Thoracic aorta (tissue), 2 donors: ENCODE measurements at regions not wholly inside any gene's neighbourhood (a gene's known extent, or its start where the extent isn't known, plus 50 kb on each side); places are given as distances from the start of the nearest gene placed in this dataset.

Experiments used
- ATAC-seq: fragments of 150-250 bp; one replicate; pipeline ENCODE4 v1.8.0; 2017; ENCODE audit warnings: low read depth; ENCODE audit not compliant: insufficient number of reproducible peaks, low FRiP score
- DNase-seq: peaks from one replicate; pipeline ENCODE4 v3.0.0-alpha.2; 2020; ENCODE audit warnings: low spot score
- H3K27ac ChIP-seq, 2 donors: fragments of 200-600 bp; sonication (generic); 1 replicate in 1 of 2; 2 replicates in 1 of 2; pipeline ENCODE4 v1.5.1; 2016; ENCODE audit warnings: mild to moderate bottlenecking in 2 of 2, moderate library complexity in 2 of 2
- H3K27me3 ChIP-seq: fragments of 200-600 bp; sonication (generic); replicated peaks from 2 replicates; pipeline ENCODE4 v1.6.0; 2016; ENCODE audit warnings: mild to moderate bottlenecking; ENCODE audit not compliant: insufficient read depth
- H3K36me3 ChIP-seq: fragments of 200-600 bp; sonication (generic); one replicate; pipeline ENCODE4 v1.5.1; 2016
- H3K4me1 ChIP-seq, 2 donors: fragments of 200-600 bp; sonication (generic); 1 replicate in 1 of 2; 2 replicates in 1 of 2; pipeline versions ENCODE4 v1.5.1 to v1.6.0; 2016; ENCODE audit warnings: low read depth in 2 of 2, mild to moderate bottlenecking in 1 of 2; ENCODE audit not compliant: control insufficient read depth in 1 of 2
- H3K4me3 ChIP-seq: fragments of 200-600 bp; sonication (generic); 2 replicates; pipeline ENCODE4 v1.5.1; 2016; ENCODE audit warnings: mild to moderate bottlenecking
- H3K9me3 ChIP-seq: fragments of 200-600 bp; sonication (generic); 2 replicates; pipeline ENCODE4 v1.5.1; 2016
- TF ChIP-seq, protein P1 (sequence below): fragments of 200-600 bp; sonication (generic); IDR thresholded peaks from one replicate; pipeline ENCODE4 v1.5.1; 2019; ENCODE audit warnings: antibody characterized with exemption

DNA sequence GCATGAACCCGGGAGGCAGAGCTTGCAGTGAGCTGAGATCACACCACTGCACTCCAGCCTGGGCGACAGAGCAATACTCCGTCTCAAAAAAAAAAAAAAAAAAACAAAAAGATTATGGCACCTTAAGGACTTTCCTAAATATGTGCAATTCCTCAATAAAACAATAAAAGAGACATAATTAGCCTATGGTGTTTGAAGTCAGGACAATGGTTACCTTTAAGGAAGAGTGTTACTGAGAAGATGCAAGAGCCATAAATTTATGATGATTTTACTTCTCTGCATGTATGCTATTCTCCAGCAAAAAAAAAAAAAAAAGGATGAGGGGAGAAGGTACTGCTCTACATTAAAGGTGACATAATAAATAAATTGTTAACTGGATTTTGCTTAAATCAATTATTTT, 208.2 kb upstream of the STK17B start:
- no peak for ATAC-seq

GRCh38 chr2:196380098-196380497, 208.7 kb upstream of the STK17B start:
- Histone ChIP-seq H3K27ac (no peak overlapping the region), H3K4me1 (no peaks in the 10 kb centered on the region), H3K9me3 (no peaks in the 10 kb centered on the region), H3K27me3 (no peaks in the 10 kb centered on the region), H3K4me3 (no peak overlapping the region), H3K36me3 (no peaks in the 10 kb centered on the region)
- ATAC-seq, result no peak
- TF ChIP-seq, protein P1, sequence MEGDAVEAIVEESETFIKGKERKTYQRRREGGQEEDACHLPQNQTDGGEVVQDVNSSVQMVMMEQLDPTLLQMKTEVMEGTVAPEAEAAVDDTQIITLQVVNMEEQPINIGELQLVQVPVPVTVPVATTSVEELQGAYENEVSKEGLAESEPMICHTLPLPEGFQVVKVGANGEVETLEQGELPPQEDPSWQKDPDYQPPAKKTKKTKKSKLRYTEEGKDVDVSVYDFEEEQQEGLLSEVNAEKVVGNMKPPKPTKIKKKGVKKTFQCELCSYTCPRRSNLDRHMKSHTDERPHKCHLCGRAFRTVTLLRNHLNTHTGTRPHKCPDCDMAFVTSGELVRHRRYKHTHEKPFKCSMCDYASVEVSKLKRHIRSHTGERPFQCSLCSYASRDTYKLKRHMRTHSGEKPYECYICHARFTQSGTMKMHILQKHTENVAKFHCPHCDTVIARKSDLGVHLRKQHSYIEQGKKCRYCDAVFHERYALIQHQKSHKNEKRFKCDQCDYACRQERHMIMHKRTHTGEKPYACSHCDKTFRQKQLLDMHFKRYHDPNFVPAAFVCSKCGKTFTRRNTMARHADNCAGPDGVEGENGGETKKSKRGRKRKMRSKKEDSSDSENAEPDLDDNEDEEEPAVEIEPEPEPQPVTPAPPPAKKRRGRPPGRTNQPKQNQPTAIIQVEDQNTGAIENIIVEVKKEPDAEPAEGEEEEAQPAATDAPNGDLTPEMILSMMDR, result no peak
- DNase-seq, result no peak

More for the DNA sequence above, 208.2 kb upstream of the STK17B start:
- H3K27me3 ChIP-seq, result no peaks in the 10 kb centered on the region
- H3K4me3 ChIP-seq, result no peak overlapping the region
- no peak for DNase-seq
- H3K27ac ChIP-seq, result no peak overlapping the region
- no peaks in the 10 kb centered on the region for H3K4me1 ChIP-seq
- H3K9me3 ChIP-seq, result no peaks in the 10 kb centered on the region
- TF ChIP-seq, protein P1, result no peak
- no peaks in the 10 kb centered on the region for H3K36me3 ChIP-seq

- DNase-seq (no peak), ATAC-seq (no peak)
- H3K4me1 ChIP-seq, result no peaks in the 10 kb centered on the region
- no peaks in the 10 kb centered on the region for H3K27me3 ChIP-seq
- no peaks in the 10 kb centered on the region for H3K36me3 ChIP-seq
- no peak overlapping the region for H3K4me3 ChIP-seq
- TF ChIP-seq, protein P1, result no peak
- H3K9me3 ChIP-seq, result no peaks in the 10 kb centered on the region
- H3K27ac ChIP-seq, result no peak overlapping the region
These were observed 209.2 kb upstream of the STK17B start for GRCh38 chr2:196380575-196380974.

DNA sequence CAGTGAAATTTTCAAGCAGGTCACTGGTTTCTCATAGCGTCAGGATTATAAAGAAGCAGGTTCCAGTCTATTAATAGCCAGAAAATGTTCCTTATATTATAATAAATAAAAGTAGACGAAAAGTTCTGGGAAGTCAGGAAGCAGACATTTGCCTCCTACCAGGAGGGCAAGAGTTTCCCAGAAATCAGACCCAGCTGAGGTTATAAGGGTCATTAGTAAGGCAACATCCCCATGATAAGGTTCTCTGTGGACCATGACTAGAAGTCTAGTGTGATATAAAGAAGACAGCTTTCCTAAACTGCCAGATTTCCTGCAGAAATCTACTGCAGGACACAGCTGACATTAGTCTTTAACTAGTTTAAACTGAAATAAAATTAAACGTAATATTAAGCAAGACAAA, 210.1 kb upstream of the STK17B start:
- DNase-seq (no peak), ATAC-seq (no peak)
- TF ChIP-seq, protein P1, result no peak
- no peaks in the 10 kb centered on the region for H3K27me3 ChIP-seq
- H3K27ac ChIP-seq, result no peak overlapping the region
- no peak overlapping the region for H3K4me3 ChIP-seq
- H3K36me3 ChIP-seq, result no peaks in the 10 kb centered on the region
- H3K9me3 ChIP-seq, result no peaks in the 10 kb centered on the region
- no peaks in the 10 kb centered on the region for H3K4me1 ChIP-seq

DNA sequence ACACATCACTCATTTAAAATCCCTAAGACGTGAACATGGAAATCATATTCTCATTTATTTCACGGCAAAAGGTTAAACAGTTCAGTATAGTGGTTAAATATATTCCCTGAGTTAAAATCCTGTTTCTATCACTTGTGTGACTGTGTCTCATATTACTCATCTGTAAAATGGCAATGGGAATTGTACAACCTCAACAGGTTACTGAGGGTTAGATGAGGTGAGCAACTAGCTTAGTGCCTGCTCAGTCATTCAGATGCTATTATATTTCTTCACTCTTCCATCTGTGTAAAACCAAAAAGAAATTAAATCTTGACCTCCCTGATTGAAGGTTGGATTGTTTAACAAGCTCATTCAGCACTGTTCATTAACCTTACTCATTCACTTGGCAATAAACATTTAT, 212.4 kb upstream of the STK17B start:
- Histone ChIP-seq H3K9me3 (no peaks in the 10 kb centered on the region), H3K27ac (no peak overlapping the region), H3K4me1 (no peaks in the 10 kb centered on the region), H3K27me3 (no peaks in the 10 kb centered on the region), H3K36me3 (no peaks in the 10 kb centered on the region), H3K4me3 (no peak overlapping the region)
- ATAC-seq (no peak), DNase-seq (no peak)
- TF ChIP-seq, protein P1, result no peak
